IMR-90 (cell line): ENCODE measurements at regions not wholly inside any gene's neighbourhood (a gene's known extent, or its start where the extent isn't known, plus 50 kb on each side); places are given as distances from the start of the nearest gene placed in this dataset.

Source experiments
- ATAC-seq: fragments of 200-7000 bp; cut with Tn5 transposase; 2 replicates; pipeline ENCODE4 v1.9.1; 2020; ENCODE audit warnings: low read depth, mild to moderate bottlenecking, moderate library complexity
- BruUV-seq: library from RNA; stranded (reverse); fragments of 400-500 nt; replicated peaks from 2 replicates; lab custom pipeline; 2021; lab: Mats Ljungman, UMichigan
- CTCF ChIA-PET: fragments of 300-600 bp; formaldehyde crosslinking; extraction: SDS; loops from one replicate; lab custom pipeline; 2021; ENCODE audit warnings: antibody characterized with exemption; lab: Yijun Ruan, JAX
- POLR2A ChIA-PET: fragments of 300-600 bp; sonication (Branson Sonifier 250); formaldehyde crosslinking; loops from one replicate; lab custom pipeline; 2022; ENCODE audit warnings: antibody characterized with exemption; ENCODE audit not compliant: unreplicated experiment; lab: Charles Lee
- DNase-seq: peaks from one replicate; pipeline ENCODE4 v3.0.0; 2013
- H2AFZ ChIP-seq: replicated peaks from 2 replicates; pipeline ENCODE3; 2013; ENCODE audit warnings: low read length, mild to moderate bottlenecking; ENCODE audit not compliant: poor library complexity
- H2AK5ac ChIP-seq: 2 replicates; pipeline ENCODE4 v1.6.1; 2013; ENCODE audit warnings: low read depth, low read length, inconsistent platforms
- H2AK9ac ChIP-seq: replicated peaks from 2 replicates; pipeline ENCODE3; 2013; ENCODE audit warnings: mild to moderate bottlenecking, low read depth, low read length, moderate library complexity; ENCODE audit not compliant: poor library complexity
- H2BK120ac ChIP-seq: 2 replicates; pipeline ENCODE4 v1.6.1; 2013; ENCODE audit warnings: low read depth, low read length, inconsistent platforms
- H2BK15ac ChIP-seq: 3 replicates; pipeline ENCODE4 v1.6.1; 2013; ENCODE audit warnings: low read depth, low read length, inconsistent platforms
- H2BK20ac ChIP-seq: 2 replicates; pipeline ENCODE4 v1.6.1; 2013; ENCODE audit warnings: low read depth, mild to moderate bottlenecking, inconsistent platforms, low read length, moderate library complexity
- H2BK5ac ChIP-seq: 2 replicates; pipeline ENCODE4 v1.6.1; 2013; ENCODE audit warnings: mild to moderate bottlenecking, low read depth, low read length, inconsistent platforms; ENCODE audit not compliant: poor library complexity, severe bottlenecking
- H3K14ac ChIP-seq: replicated peaks from 2 replicates; pipeline ENCODE4 v1.6.1; 2013; ENCODE audit warnings: low read depth, low read length, inconsistent platforms
- H3K18ac ChIP-seq: 2 replicates; pipeline ENCODE4 v1.6.1; 2013; ENCODE audit warnings: low read depth, low read length, control low read depth
- H3K23ac ChIP-seq: 2 replicates; pipeline ENCODE4 v1.6.1; 2013; ENCODE audit warnings: low read depth, low read length, inconsistent platforms
- H3K27ac ChIP-seq: 2 replicates; pipeline ENCODE4 v1.5.1; 2013; ENCODE audit warnings: mild to moderate bottlenecking, control low read depth, low read length; ENCODE audit not compliant: insufficient read depth
- H3K27me3 ChIP-seq: 2 replicates; pipeline ENCODE4 v1.6.1; 2013; ENCODE audit warnings: low read length; ENCODE audit not compliant: control insufficient read depth, insufficient read depth
- H3K36me3 ChIP-seq: 2 replicates; pipeline ENCODE4 v1.6.1; 2013; ENCODE audit warnings: low read length, mixed read lengths; ENCODE audit not compliant: control insufficient read depth, insufficient read depth
- H3K4ac ChIP-seq: 2 replicates; pipeline ENCODE4 v1.6.1; 2013; ENCODE audit warnings: low read depth, low read length, inconsistent platforms
- H3K4me1 ChIP-seq: 2 replicates; pipeline ENCODE4 v1.6.1; 2013; ENCODE audit warnings: low read length, mixed read lengths; ENCODE audit not compliant: control insufficient read depth, insufficient read depth
- H3K4me2 ChIP-seq: 2 replicates; pipeline ENCODE4 v1.6.1; 2013; ENCODE audit warnings: low read depth, mild to moderate bottlenecking, control low read depth, low read length, moderate library complexity
- H3K4me3 ChIP-seq: 2 replicates; pipeline ENCODE4 v1.5.1; 2013; ENCODE audit warnings: low read depth, mild to moderate bottlenecking, control low read depth, low read length, moderate library complexity; ENCODE audit not compliant: insufficient read depth
- H3K56ac ChIP-seq: 2 replicates; pipeline ENCODE4 v1.6.1; 2013; ENCODE audit warnings: low read length, inconsistent platforms; ENCODE audit not compliant: insufficient read depth; ENCODE audit errors: extremely low read depth
- H3K79me1 ChIP-seq, 2 experiments: 2 replicates each; pipeline ENCODE4 v1.6.1; 2013; ENCODE audit warnings: low read length in 2 of 2, inconsistent platforms in 1 of 2, low read depth in 1 of 2
- H3K9ac ChIP-seq: 2 replicates; pipeline ENCODE4 v1.6.1; 2013; ENCODE audit warnings: low read depth, low read length, control low read depth
- H3K9me1 ChIP-seq: 2 replicates; pipeline ENCODE4 v1.6.1; 2013; ENCODE audit warnings: low read length, inconsistent platforms; ENCODE audit not compliant: insufficient read depth
- H3K9me3 ChIP-seq: 2 replicates; pipeline ENCODE4 v1.6.1; 2013; ENCODE audit warnings: low read length; ENCODE audit not compliant: control insufficient read depth, insufficient read depth
- H4K20me1 ChIP-seq: 2 replicates; pipeline ENCODE4 v1.6.1; 2013; ENCODE audit warnings: low read length, inconsistent platforms; ENCODE audit not compliant: insufficient read depth
- H4K5ac ChIP-seq: 2 replicates; pipeline ENCODE4 v1.6.1; 2013; ENCODE audit warnings: mild to moderate bottlenecking, low read depth, low read length, control low read depth
- H4K8ac ChIP-seq, 2 experiments: 2 replicates each; pipeline ENCODE4 v1.6.1; 2013; ENCODE audit warnings: low read depth in 2 of 2, low read length in 2 of 2, control low read depth in 1 of 2, inconsistent platforms in 1 of 2
- H4K91ac ChIP-seq: 2 replicates; pipeline ENCODE4 v1.6.1; 2013; ENCODE audit warnings: low read depth, low read length, inconsistent platforms; ENCODE audit not compliant: insufficient read depth
- BHLHE40 ChIP-seq: fragments of 150-350 bp; IDR thresholded peaks from 2 replicates; pipeline ENCODE4 v1.6.1; 2016; ENCODE audit warnings: mild to moderate bottlenecking, low read depth, low read length
- CHD1 ChIP-seq: IDR thresholded peaks from 2 replicates; pipeline ENCODE4 v1.6.1; 2012; ENCODE audit warnings: low read depth, low read length, improper control_type of control experiment
- MAFK ChIP-seq: IDR thresholded peaks from 2 replicates; pipeline ENCODE4 v1.6.1; 2012; ENCODE audit warnings: low read depth, low read length, improper control_type of control experiment
- MAZ ChIP-seq: IDR thresholded peaks from 2 replicates; pipeline ENCODE4 v1.6.1; 2012; ENCODE audit warnings: low read depth, mild to moderate bottlenecking, low read length, improper control_type of control experiment, moderate library complexity, borderline replicate concordance
- NFE2L2 ChIP-seq: fragments of 150-350 bp; IDR thresholded peaks from 2 replicates; pipeline ENCODE4 v1.6.1; 2016; ENCODE audit warnings: low read depth, mild to moderate bottlenecking, low read length
- POLR2A ChIP-seq: IDR thresholded peaks from 2 replicates; pipeline ENCODE4 v1.6.1; 2012; ENCODE audit warnings: mild to moderate bottlenecking, low read depth, low read length
- RCOR1 ChIP-seq: IDR thresholded peaks from 2 replicates; pipeline ENCODE4 v1.6.1; 2012; ENCODE audit warnings: mild to moderate bottlenecking, low read length, improper control_type of control experiment; ENCODE audit not compliant: insufficient replicate concordance
- RFX5 ChIP-seq: IDR thresholded peaks from 2 replicates; pipeline ENCODE4 v1.8.0; 2012; ENCODE audit warnings: low read depth, mild to moderate bottlenecking, low read length, moderate library complexity
- WGBS, 2 experiments: methylation state at CpG; one replicate each; pipeline versions ENCODE4 v1.1.5 to v1.1.7; 2013; ENCODE audit warnings: missing lambda C conversion rate in 2 of 2; ENCODE audit not compliant: insufficient read length in 1 of 2; ENCODE audit errors: extremely low coverage in 2 of 2; 5-methylcytosine and 5-hydroxymethylcytosine counted together
- dilution Hi-C: fragments of 300-500 bp; cut with HindIII; formaldehyde crosslinking; loops from one replicate; pipeline ENCODE4 v1.14.3; 2018; ENCODE audit warnings: low sequenced_read_pairs; ENCODE audit not compliant: unreplicated experiment
- in situ Hi-C: fragments of 300-500 bp; cut with MboI; formaldehyde crosslinking; loops from 3 replicates; pipeline ENCODE4 v1.14.3; 2019; ENCODE audit warnings: low sequenced_read_pairs, inconsistent platforms, mixed read lengths
- intact Hi-C: fragments of 100-400 bp; cut with micrococcal nuclease; formaldehyde crosslinking; loops from 2 replicates; pipeline ENCODE4 v1.10.0; 2022
- TF ChIP-seq, protein P1 (sequence below): conservative IDR thresholded peaks from 2 replicates; pipeline ENCODE4 v1.5.1; 2012; ENCODE audit warnings: mild to moderate bottlenecking, low read depth, low read length, improper control_type of control experiment

DNA sequence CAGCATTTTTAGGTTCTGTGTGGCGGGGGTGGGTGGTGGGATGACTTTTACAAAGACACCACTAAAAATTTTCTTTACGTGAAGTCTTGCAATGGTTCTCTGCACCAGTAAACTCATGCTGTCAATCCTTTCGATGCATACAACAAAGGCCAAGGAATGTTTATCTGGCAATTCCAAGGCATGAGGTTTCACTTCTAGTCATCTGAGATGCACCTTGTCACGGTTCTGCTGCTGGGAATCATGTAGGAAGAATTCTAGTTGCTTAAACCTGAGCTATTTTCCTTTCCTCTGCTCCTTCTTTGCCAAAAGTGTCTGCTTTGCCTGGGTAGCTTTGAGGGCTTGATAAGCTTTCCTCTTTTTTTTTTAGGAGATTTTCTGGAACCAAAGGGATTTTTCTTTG is 1204.5 kb upstream of the SEMA6A start:
- no peaks in the 10 kb centered on the region for H3K4me1 ChIP-seq
- intact Hi-C loops (no loop called here), dilution Hi-C loops (no loop called here), in situ Hi-C loops (no loop called here)
- H4K5ac ChIP-seq = no peak overlapping the region
- H2AK5ac ChIP-seq = no peak overlapping the region
- H2BK20ac ChIP-seq = no peak overlapping the region
- DNase-seq = no peak
- 60% methylated on average over 1 of the region's 4 CpGs; no CpG with 5 or more reads in 1 of the 2 experiments for WGBS, 2 experiments
- no peak overlapping the region for H2AK9ac ChIP-seq
- H2AFZ ChIP-seq = no peak overlapping the region
- no peak overlapping the region for H3K27ac ChIP-seq
- H3K56ac ChIP-seq = no peak overlapping the region
- no TSS peak for BruUV-seq
- ChIA-PET POLR2A (no interaction called here), CTCF (no interaction called here)
- no peaks in the 10 kb centered on the region for H3K9me3 ChIP-seq
- no peak overlapping the region for H3K9ac ChIP-seq
- no peak overlapping the region for H4K91ac ChIP-seq
- no peak for TF ChIP-seq CHD1
- TF ChIP-seq RCOR1 = no peak
- TF ChIP-seq NFE2L2 = no peak
- TF ChIP-seq BHLHE40 = no peak
- no peak for TF ChIP-seq POLR2A
- no peak for TF ChIP-seq RFX5
- TF ChIP-seq MAZ = no peak
- TF ChIP-seq MAFK = no peak
- TF ChIP-seq, protein P1, sequence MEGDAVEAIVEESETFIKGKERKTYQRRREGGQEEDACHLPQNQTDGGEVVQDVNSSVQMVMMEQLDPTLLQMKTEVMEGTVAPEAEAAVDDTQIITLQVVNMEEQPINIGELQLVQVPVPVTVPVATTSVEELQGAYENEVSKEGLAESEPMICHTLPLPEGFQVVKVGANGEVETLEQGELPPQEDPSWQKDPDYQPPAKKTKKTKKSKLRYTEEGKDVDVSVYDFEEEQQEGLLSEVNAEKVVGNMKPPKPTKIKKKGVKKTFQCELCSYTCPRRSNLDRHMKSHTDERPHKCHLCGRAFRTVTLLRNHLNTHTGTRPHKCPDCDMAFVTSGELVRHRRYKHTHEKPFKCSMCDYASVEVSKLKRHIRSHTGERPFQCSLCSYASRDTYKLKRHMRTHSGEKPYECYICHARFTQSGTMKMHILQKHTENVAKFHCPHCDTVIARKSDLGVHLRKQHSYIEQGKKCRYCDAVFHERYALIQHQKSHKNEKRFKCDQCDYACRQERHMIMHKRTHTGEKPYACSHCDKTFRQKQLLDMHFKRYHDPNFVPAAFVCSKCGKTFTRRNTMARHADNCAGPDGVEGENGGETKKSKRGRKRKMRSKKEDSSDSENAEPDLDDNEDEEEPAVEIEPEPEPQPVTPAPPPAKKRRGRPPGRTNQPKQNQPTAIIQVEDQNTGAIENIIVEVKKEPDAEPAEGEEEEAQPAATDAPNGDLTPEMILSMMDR = no peak
- H3K23ac ChIP-seq = no peak overlapping the region
- ATAC-seq = no peak
- H3K9me1 ChIP-seq = no peaks in the 10 kb centered on the region
- H3K14ac ChIP-seq = no peak overlapping the region
- H3K79me1 ChIP-seq = no peaks in the 10 kb centered on the region
- H3K27me3 ChIP-seq = no peaks in the 10 kb centered on the region
- H2BK120ac ChIP-seq = no peak overlapping the region
- H3K4ac ChIP-seq = no peak overlapping the region
- no peak overlapping the region for H2BK15ac ChIP-seq
- no peaks in the 10 kb centered on the region for H3K36me3 ChIP-seq
- no peak overlapping the region for H2BK5ac ChIP-seq
- no peak overlapping the region for H3K4me2 ChIP-seq
- no peaks in the 10 kb centered on the region for H4K20me1 ChIP-seq
- H4K8ac ChIP-seq = no peak overlapping the region
- H3K4me3 ChIP-seq = no peak overlapping the region
- H3K18ac ChIP-seq = no peak overlapping the region
